ENCODE measurements at regions not wholly inside any gene's neighbourhood (a gene's known extent, or its start where the extent isn't known, plus 50 kb on each side); places are given as distances from the start of the nearest gene placed in this dataset.

GRCh38 chr1:238596703-238597102 lies 706.0 kb upstream of the ZP4 start:
- H3K4me1 ChIP-seq (ENCODE audit: insufficient read depth, low read length) = no peaks in the 10 kb centered on the region
- no peak overlapping the region for H3K23ac ChIP-seq (ENCODE audit: insufficient read length, low read depth, low read length)
- Mint-ChIP-seq H3K27me3 (ENCODE audit: low read depth) (no peaks in the 10 kb centered on the region), H3K9me3 (no peaks in the 10 kb centered on the region), H3K4me3 (no peak overlapping the region), H3K27ac (no peak overlapping the region), H3K4me1 (no peaks in the 10 kb centered on the region), H3K36me3 (ENCODE audit: insufficient read depth in 1 of 3, low read depth in 3 of 3) (no peaks in the 10 kb centered on the region)
- H3K23me2 ChIP-seq (ENCODE audit: insufficient read length, low read depth, low read length, poor library complexity, severe bottlenecking) = no peaks in the 10 kb centered on the region
- H4K20me1 ChIP-seq (ENCODE audit: control insufficient read depth, insufficient read depth, insufficient read length) = no peaks in the 10 kb centered on the region
- H3T11ph ChIP-seq (ENCODE audit: low read length) = no peak overlapping the region
- no peak overlapping the region for H2BK20ac ChIP-seq (ENCODE audit: low read depth, low read length, poor library complexity, severe bottlenecking)
- no peak overlapping the region for H4K5ac ChIP-seq (ENCODE audit: insufficient read length, low read depth, low read length)
- no peak overlapping the region for H3K4ac ChIP-seq (ENCODE audit: low read depth, low read length)
- no peaks in the 10 kb centered on the region for H3K27me3 ChIP-seq (ENCODE audit: insufficient read depth, low read length)
- no peak overlapping the region for H2BK120ac ChIP-seq (ENCODE audit: low read depth, low read length, poor library complexity, severe bottlenecking)
- no peak overlapping the region for H2BK5ac ChIP-seq (ENCODE audit: insufficient read length, low read length)
- H4K8ac ChIP-seq (replicated peaks; ENCODE audit: insufficient read length, low read depth, low read length) = no peak overlapping the region
- no peaks in the 10 kb centered on the region for H3K79me1 ChIP-seq (ENCODE audit: insufficient read depth, low read depth, low read length, poor library complexity, severe bottlenecking)
- H3K9me3 ChIP-seq (ENCODE audit: control insufficient read depth, low read depth, low read length) = no peaks in the 10 kb centered on the region
- no peaks in the 10 kb centered on the region for H3K79me2 ChIP-seq (ENCODE audit: insufficient read depth, low read length)
- H2AK5ac ChIP-seq (ENCODE audit: insufficient read length, low read length) = no peak overlapping the region
- no peak overlapping the region for H3K27ac ChIP-seq (ENCODE audit: insufficient read length, low read depth, low read length)
- no CpG with 5 or more reads among the region's 4 CpGs for WGBS (ENCODE audit: extremely low coverage, insufficient read length, low lambda C conversion rate)
- no peak overlapping the region for H3K56ac ChIP-seq (ENCODE audit: insufficient read length, low read depth, low read length)
- H4K91ac ChIP-seq (ENCODE audit: insufficient read length, low read depth, low read length) = no peak overlapping the region
- no peak overlapping the region for H3K9ac ChIP-seq (ENCODE audit: extremely low read depth, insufficient read length, low read length)
- no peak overlapping the region for H3K18ac ChIP-seq (ENCODE audit: insufficient read length, low read depth, low read length)
- H2AFZ ChIP-seq (ENCODE audit: low read length) = no peak overlapping the region
- TF ChIP-seq CTCF (conservative IDR thresholded peaks at IDR 0.05) = no peak
- no peak overlapping the region for H3K4me2 ChIP-seq (ENCODE audit: insufficient read depth, insufficient read length, low read length)
- no peak overlapping the region for H3K14ac ChIP-seq (ENCODE audit: insufficient read depth, low read length)
- H2BK12ac ChIP-seq (ENCODE audit: insufficient read length, low read depth, low read length) = no peak overlapping the region
- DNase-seq = no peak
- no peak overlapping the region for H2BK15ac ChIP-seq (ENCODE audit: low read depth, low read length)
